HepG2 (cell line): ENCODE measurements at regions not wholly inside any gene's neighbourhood (a gene's known extent, or its start where the extent isn't known, plus 50 kb on each side); places are given as distances from the start of the nearest gene placed in this dataset.

Source experiments
- ATAC-seq: fragments of 200-7000 bp; cut with Tn5 transposase; 3 replicates; pipeline ENCODE4 v1.9.1; 2020; ENCODE audit warnings: mild to moderate bottlenecking, moderate library complexity
- BruUV-seq: library from RNA; stranded (reverse); fragments of 400-500 nt; replicated peaks from 2 replicates; lab custom pipeline; 2021; lab: Mats Ljungman, UMichigan
- CTCF ChIA-PET: fragments of 300-600 bp; formaldehyde crosslinking; extraction: SDS; loops from one replicate; lab custom pipeline; 2021; ENCODE audit warnings: low total read pairs, inconsistent platforms, low intra/inter-chr PET ratio; lab: Yijun Ruan, JAX
- POLR2A ChIA-PET: fragments of 350-600 bp; sonication (Branson Sonifier 250); formaldehyde crosslinking; loops from one replicate; lab custom pipeline; 2020; ENCODE audit warnings: antibody characterized with exemption, inconsistent platforms; lab: Yijun Ruan, JAX
- DNase-seq: peaks from one replicate; pipeline ENCODE4 v3.0.0-alpha.2; 2015; ENCODE audit warnings: low spot score
- FAIRE-seq: peaks from 3 replicates; lab custom pipeline; 2011; peaks lifted over from hg19 to GRCh38; lab: Jason Lieb, UNC
- H2AFZ ChIP-seq: one replicate; pipeline ENCODE4 v1.6.1; 2011; ENCODE audit warnings: low read length, inconsistent platforms
- H3K27ac ChIP-seq: fragments of 300-600 bp; 3 replicates; pipeline ENCODE4 v1.8.0; 2011; ENCODE audit warnings: mixed run types, mild to moderate bottlenecking, mixed read lengths, low read length, inconsistent platforms; ENCODE audit not compliant: insufficient read depth; ENCODE audit errors: extremely low read length
- H3K27me3 ChIP-seq, 2 experiments: fragments of 200-600 bp in 1 of 2; 2 replicates in 1 of 2; 3 replicates in 1 of 2; pipeline versions ENCODE4 v1.6.0 to v1.8.0; 2011; ENCODE audit warnings: low read length in 2 of 2, mild to moderate bottlenecking in 2 of 2, moderate library complexity in 2 of 2, inconsistent platforms in 1 of 2; ENCODE audit not compliant: insufficient read depth in 2 of 2, control insufficient read depth in 1 of 2
- H3K36me3 ChIP-seq, 2 experiments: fragments of 200-600 bp in 1 of 2; replicated peaks in 1 of 2; 2 replicates in 1 of 2; 3 replicates in 1 of 2; pipeline versions ENCODE4 v1.5.1 to v1.8.0; 2011; ENCODE audit warnings: low read length in 2 of 2, inconsistent platforms in 1 of 2; ENCODE audit not compliant: insufficient read depth in 2 of 2, control insufficient read depth in 1 of 2
- H3K4me1 ChIP-seq: 2 replicates; pipeline ENCODE4 v1.5.1; 2012; ENCODE audit warnings: low read length, inconsistent platforms; ENCODE audit not compliant: insufficient read depth
- H3K4me2 ChIP-seq: 2 replicates; pipeline ENCODE4 v1.6.0; 2011; ENCODE audit warnings: low read depth, low read length, inconsistent platforms
- H3K4me3 ChIP-seq, 3 experiments: fragments of 200-600 bp in 1 of 3; sonication (generic), shearing (Covaris generic) in 1 of 3; replicated peaks in 1 of 3; 2 replicates each; pipeline ENCODE4 v1.5.1; 2011 to 2016; ENCODE audit warnings: low read length in 3 of 3, inconsistent platforms in 2 of 3, low read depth in 2 of 3, mild to moderate bottlenecking in 2 of 3, control low read depth in 1 of 3, mixed read lengths in 1 of 3; ENCODE audit not compliant: insufficient read depth in 1 of 3
- H3K79me2 ChIP-seq: one replicate; pipeline ENCODE4 v1.6.1; 2011; ENCODE audit warnings: low read length, inconsistent platforms; ENCODE audit not compliant: insufficient read depth
- H3K9ac ChIP-seq: 2 replicates; pipeline ENCODE4 v1.6.0; 2011; ENCODE audit warnings: mild to moderate bottlenecking, low read depth, low read length, inconsistent platforms; ENCODE audit not compliant: insufficient read depth
- H3K9me3 ChIP-seq: 2 replicates; pipeline ENCODE4 v1.5.1; 2012; ENCODE audit warnings: mild to moderate bottlenecking, low read length
- H4K20me1 ChIP-seq: 2 replicates; pipeline ENCODE4 v1.6.0; 2011; ENCODE audit warnings: inconsistent platforms, mild to moderate bottlenecking, low read length, moderate library complexity; ENCODE audit not compliant: insufficient read depth
- ARHGAP35 ChIP-seq: sonication (generic); formaldehyde crosslinking; IDR thresholded peaks from 2 replicates; pipeline ENCODE4 v1.9.0; 2022; ENCODE audit warnings: mild to moderate bottlenecking, inconsistent platforms, moderate library complexity, missing genetic modification reagents, borderline replicate concordance
- ATAD3A ChIP-seq: sonication (generic); formaldehyde crosslinking; IDR thresholded peaks from 2 replicates; pipeline ENCODE4 v1.4.0; 2020; ENCODE audit warnings: missing genetic modification reagents
- CEBPB ChIP-seq: IDR thresholded peaks from 2 replicates; pipeline ENCODE4 v1.6.1; 2011; ENCODE audit warnings: low read depth, low read length, improper control_type of control experiment, borderline replicate concordance
- HDAC6 ChIP-seq: fragments of 200-600 bp; sonication (generic); IDR thresholded peaks from 2 replicates; pipeline ENCODE4 v1.7.0; 2017; ENCODE audit warnings: mild to moderate bottlenecking, antibody characterized with exemption, low read length, low read depth
- SCMH1 ChIP-seq: sonication (generic); formaldehyde crosslinking; IDR thresholded peaks from 2 replicates; pipeline ENCODE4 v1.9.0; 2021; ENCODE audit warnings: missing genetic modification reagents, mild to moderate bottlenecking, borderline replicate concordance
- SRY ChIP-seq: sonication (generic); formaldehyde crosslinking; IDR thresholded peaks from 2 replicates; pipeline ENCODE4 v1.8.0; 2022; ENCODE audit warnings: mild to moderate bottlenecking, missing genetic modification reagents
- TAF15 ChIP-seq: fragments of 200-400 bp; formaldehyde crosslinking; IDR thresholded peaks from one replicate; pipeline ENCODE4 v1.6.1; 2018; ENCODE audit warnings: mild to moderate bottlenecking, low read depth, low read length; ENCODE audit not compliant: poor library complexity, severe bottlenecking
- ZNF382 ChIP-seq: sonication (generic); formaldehyde crosslinking; IDR thresholded peaks from 2 replicates; pipeline ENCODE4 v1.5.0; 2020; ENCODE audit warnings: missing genetic modification reagents, mild to moderate bottlenecking, borderline replicate concordance
- ZNF570 ChIP-seq: sonication (generic); formaldehyde crosslinking; IDR thresholded peaks from 2 replicates; pipeline ENCODE4 v1.4.0; 2020; ENCODE audit warnings: mild to moderate bottlenecking, missing genetic modification reagents, borderline replicate concordance
- ZNF780A ChIP-seq: sonication (generic); formaldehyde crosslinking; IDR thresholded peaks from 2 replicates; pipeline ENCODE4 v1.8.0; 2022; ENCODE audit warnings: mild to moderate bottlenecking, missing genetic modification reagents, moderate library complexity
- WGBS: methylation state at CpG from one replicate; pipeline ENCODE4 v1.1.6; 2017; ENCODE audit warnings: low lambda C conversion rate; 5-methylcytosine and 5-hydroxymethylcytosine counted together
- in situ Hi-C: cut with HindIII; loops from 2 replicates; pipeline ENCODE4 v1.10.0; 2017; ENCODE audit warnings: low pct_unique_long_range_greater_than_20kb; ENCODE audit not compliant: extremely low pct_ligation_motif_present
- intact Hi-C: fragments of 100-400 bp; cut with micrococcal nuclease; formaldehyde crosslinking; loops from one replicate; pipeline ENCODE4 v1.10.0; 2022; ENCODE audit not compliant: unreplicated experiment
- TF ChIP-seq, protein P1 (sequence below): sonication (generic); formaldehyde crosslinking; IDR thresholded peaks from 2 replicates; pipeline ENCODE4 v1.8.0; 2022; ENCODE audit warnings: mild to moderate bottlenecking, missing genetic modification reagents, moderate library complexity
- TF ChIP-seq, protein P2 (sequence below), 2 experiments: fragments of 450-650 bp in 1 of 2; sonication (generic) in 1 of 2; formaldehyde crosslinking in 1 of 2; IDR thresholded peaks; 2 replicates each; pipeline versions ENCODE4 v1.6.1 to v1.8.0; 2016 to 2022; ENCODE audit warnings: antibody characterized with exemption in 1 of 2, mild to moderate bottlenecking in 1 of 2, missing genetic modification reagents in 1 of 2

- Histone ChIP-seq H3K27me3 (no peaks in the 10 kb centered on the region; a peak in 1 of 5 replicates), H3K4me3 (no peak overlapping the region), H3K9me3 (no peaks in the 10 kb centered on the region), H3K79me2 (no peaks in the 10 kb centered on the region), H2AFZ (no peak overlapping the region), H3K4me2 (no peak overlapping the region), H3K27ac (no peak overlapping the region), H3K4me1 (no peaks in the 10 kb centered on the region), H4K20me1 (no peaks in the 10 kb centered on the region), H3K36me3 (no peaks in the 10 kb centered on the region), H3K9ac (no peak overlapping the region)
- CTCF ChIA-PET, result no interaction called here
- no peak for DNase-seq
- ATAC-seq, result no peak
- WGBS, result 0% methylated on average over 1 of the region's 1 CpG
- POLR2A ChIA-PET, result no interaction called here
- in situ Hi-C loops, result no loop called here
- FAIRE-seq, result no peak
- BruUV-seq, result no TSS peak
- intact Hi-C loops, result no loop called here
- TF ChIP-seq ATAD3A (CRISPR knock-in tag) (no peak), SRY (CRISPR knock-in tag) (no peak), ZNF570 (no peak), HDAC6 (no peak), ARHGAP35 (CRISPR knock-in tag) (no peak), ZNF382 (CRISPR knock-in tag) (no peak), TAF15 (no peak), ZNF780A (CRISPR knock-in tag) (no peak), SCMH1 (CRISPR knock-in tag) (no peak), CEBPB (no peak)
- TF ChIP-seq, protein P1, sequence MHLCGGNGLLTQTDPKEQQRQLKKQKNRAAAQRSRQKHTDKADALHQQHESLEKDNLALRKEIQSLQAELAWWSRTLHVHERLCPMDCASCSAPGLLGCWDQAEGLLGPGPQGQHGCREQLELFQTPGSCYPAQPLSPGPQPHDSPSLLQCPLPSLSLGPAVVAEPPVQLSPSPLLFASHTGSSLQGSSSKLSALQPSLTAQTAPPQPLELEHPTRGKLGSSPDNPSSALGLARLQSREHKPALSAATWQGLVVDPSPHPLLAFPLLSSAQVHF (CRISPR knock-in tag), result no peak
- TF ChIP-seq, protein P2, sequence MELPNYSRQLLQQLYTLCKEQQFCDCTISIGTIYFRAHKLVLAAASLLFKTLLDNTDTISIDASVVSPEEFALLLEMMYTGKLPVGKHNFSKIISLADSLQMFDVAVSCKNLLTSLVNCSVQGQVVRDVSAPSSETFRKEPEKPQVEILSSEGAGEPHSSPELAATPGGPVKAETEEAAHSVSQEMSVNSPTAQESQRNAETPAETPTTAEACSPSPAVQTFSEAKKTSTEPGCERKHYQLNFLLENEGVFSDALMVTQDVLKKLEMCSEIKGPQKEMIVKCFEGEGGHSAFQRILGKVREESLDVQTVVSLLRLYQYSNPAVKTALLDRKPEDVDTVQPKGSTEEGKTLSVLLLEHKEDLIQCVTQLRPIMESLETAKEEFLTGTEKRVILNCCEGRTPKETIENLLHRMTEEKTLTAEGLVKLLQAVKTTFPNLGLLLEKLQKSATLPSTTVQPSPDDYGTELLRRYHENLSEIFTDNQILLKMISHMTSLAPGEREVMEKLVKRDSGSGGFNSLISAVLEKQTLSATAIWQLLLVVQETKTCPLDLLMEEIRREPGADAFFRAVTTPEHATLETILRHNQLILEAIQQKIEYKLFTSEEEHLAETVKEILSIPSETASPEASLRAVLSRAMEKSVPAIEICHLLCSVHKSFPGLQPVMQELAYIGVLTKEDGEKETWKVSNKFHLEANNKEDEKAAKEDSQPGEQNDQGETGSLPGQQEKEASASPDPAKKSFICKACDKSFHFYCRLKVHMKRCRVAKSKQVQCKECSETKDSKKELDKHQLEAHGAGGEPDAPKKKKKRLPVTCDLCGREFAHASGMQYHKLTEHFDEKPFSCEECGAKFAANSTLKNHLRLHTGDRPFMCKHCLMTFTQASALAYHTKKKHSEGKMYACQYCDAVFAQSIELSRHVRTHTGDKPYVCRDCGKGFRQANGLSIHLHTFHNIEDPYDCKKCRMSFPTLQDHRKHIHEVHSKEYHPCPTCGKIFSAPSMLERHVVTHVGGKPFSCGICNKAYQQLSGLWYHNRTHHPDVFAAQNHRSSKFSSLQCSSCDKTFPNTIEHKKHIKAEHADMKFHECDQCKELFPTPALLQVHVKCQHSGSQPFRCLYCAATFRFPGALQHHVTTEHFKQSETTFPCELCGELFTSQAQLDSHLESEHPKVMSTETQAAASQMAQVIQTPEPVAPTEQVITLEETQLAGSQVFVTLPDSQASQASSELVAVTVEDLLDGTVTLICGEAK (IDR thresholded peaks at IDR 0.05), result no peak
- TF ChIP-seq, protein P2 (CRISPR knock-in tag; IDR thresholded peaks at IDR 0.05), result no peak
These were observed 1190.4 kb downstream of the GATA3 start for GRCh38 chr10:9244864-9245263.
